ENCODE measurements at regions not wholly inside any gene's neighbourhood (a gene's known extent, or its start where the extent isn't known, plus 50 kb on each side); places are given as distances from the start of the nearest gene placed in this dataset.

DNA sequence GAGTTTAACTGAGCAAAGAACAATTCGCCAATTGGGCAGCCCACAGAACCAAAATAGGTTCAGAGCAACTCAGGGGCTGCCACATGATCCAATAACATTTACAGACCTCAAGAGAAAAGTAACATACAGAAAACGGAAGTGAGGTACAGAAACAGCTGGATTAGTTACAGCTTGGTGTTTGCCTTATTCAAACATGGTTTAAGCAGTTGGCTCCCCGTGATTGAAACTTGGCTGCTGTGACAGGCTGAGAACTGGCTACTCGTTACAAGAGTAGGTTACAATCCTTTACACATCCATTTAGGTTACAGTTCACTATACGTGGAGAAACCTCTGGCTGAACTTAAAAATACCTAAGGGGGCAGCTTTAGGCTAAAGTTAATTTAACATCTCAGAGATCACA lies 673.1 kb upstream of the PHF14 start:
- no peak for DNase-seq (ENCODE audit: low read depth, low spot score)
- POLR2A ChIA-PET: no interaction called here
- TF ChIP-seq, protein P1, sequence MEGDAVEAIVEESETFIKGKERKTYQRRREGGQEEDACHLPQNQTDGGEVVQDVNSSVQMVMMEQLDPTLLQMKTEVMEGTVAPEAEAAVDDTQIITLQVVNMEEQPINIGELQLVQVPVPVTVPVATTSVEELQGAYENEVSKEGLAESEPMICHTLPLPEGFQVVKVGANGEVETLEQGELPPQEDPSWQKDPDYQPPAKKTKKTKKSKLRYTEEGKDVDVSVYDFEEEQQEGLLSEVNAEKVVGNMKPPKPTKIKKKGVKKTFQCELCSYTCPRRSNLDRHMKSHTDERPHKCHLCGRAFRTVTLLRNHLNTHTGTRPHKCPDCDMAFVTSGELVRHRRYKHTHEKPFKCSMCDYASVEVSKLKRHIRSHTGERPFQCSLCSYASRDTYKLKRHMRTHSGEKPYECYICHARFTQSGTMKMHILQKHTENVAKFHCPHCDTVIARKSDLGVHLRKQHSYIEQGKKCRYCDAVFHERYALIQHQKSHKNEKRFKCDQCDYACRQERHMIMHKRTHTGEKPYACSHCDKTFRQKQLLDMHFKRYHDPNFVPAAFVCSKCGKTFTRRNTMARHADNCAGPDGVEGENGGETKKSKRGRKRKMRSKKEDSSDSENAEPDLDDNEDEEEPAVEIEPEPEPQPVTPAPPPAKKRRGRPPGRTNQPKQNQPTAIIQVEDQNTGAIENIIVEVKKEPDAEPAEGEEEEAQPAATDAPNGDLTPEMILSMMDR (IDR thresholded peaks at IDR 0.05; ENCODE audit: insufficient read depth, low read length, missing control alignments): no peak
- CTCF ChIA-PET: no interaction called here
- no peak overlapping the region for H3K4me3 ChIP-seq (ENCODE audit: low read depth, low read length)

DNA sequence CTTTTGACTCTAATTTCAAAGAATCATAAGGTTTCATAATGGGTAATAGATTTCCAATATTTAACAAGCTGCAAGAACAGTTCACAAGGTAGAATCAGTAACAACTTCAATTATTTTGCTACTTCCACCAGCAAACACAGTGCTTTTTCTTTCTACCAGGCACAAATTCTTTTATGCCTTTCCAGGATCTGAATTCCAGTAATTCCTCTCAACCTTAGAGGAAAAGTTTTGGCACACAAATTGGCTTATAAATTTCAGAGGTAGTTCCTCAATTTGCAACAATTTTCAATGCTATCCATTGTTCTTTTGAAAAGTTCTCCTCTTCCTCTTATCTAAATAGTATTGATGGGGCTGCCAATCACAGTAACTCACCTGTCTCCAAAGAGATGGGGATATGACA lies 665.4 kb upstream of the PHF14 start:
- POLR2A ChIA-PET: no interaction called here
- H3K4me3 ChIP-seq (ENCODE audit: low read depth, low read length): no peak overlapping the region
- CTCF ChIA-PET: no interaction called here
- TF ChIP-seq, protein P1 (IDR thresholded peaks at IDR 0.05; ENCODE audit: insufficient read depth, low read length, missing control alignments): no peak
- DNase-seq (ENCODE audit: low read depth, low spot score): no peak

DNA sequence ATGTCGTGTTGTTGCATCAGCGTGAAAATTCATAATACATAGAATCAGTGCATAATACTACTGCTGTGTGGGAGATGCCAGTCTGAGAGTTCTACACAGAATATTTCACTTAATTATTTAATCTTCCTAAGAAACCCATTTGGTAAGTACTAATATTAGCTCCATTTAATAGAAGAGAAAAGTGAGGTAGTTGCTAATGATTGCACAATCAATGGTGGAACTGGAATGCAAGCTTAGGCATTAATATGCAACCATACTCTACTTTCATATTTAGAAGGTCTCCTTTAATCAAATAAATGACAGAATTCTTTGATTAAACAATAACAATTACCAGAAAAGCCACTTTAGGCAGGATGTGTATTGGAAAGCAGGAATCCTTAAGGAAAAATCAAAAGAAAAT lies 660.7 kb upstream of the PHF14 start:
- DNase-seq (ENCODE audit: low read depth, low spot score): no peak
- TF ChIP-seq, protein P1 (IDR thresholded peaks at IDR 0.05; ENCODE audit: insufficient read depth, low read length, missing control alignments): no peak
- ChIA-PET POLR2A (no interaction called here), CTCF (no interaction called here)
- no peak overlapping the region for H3K4me3 ChIP-seq (ENCODE audit: low read depth, low read length)

DNA sequence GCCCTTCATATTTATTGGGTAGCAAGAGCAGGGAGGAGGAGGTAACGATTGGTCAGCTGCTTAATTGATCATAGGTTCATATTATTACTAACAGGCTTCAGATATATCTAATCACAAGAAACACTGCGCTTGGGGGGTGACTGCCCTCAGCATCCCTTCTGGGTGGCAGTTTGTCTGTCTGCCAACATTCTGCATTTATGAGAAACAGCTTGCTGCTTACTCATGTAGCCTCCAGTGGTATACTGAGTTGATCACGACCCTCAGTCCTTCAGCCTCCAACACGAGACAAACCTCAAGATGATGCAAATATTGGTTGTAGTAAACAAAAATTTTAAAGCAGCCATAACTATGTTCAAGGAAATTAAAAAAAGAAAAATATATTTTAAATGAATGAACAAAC lies 657.8 kb upstream of the PHF14 start:
- ChIA-PET POLR2A (no interaction called here), CTCF (no interaction called here)
- DNase-seq (ENCODE audit: low read depth, low spot score): no peak
- H3K4me3 ChIP-seq (ENCODE audit: low read depth, low read length): no peak overlapping the region
- TF ChIP-seq, protein P1 (IDR thresholded peaks at IDR 0.05; ENCODE audit: insufficient read depth, low read length, missing control alignments): no peak

DNA sequence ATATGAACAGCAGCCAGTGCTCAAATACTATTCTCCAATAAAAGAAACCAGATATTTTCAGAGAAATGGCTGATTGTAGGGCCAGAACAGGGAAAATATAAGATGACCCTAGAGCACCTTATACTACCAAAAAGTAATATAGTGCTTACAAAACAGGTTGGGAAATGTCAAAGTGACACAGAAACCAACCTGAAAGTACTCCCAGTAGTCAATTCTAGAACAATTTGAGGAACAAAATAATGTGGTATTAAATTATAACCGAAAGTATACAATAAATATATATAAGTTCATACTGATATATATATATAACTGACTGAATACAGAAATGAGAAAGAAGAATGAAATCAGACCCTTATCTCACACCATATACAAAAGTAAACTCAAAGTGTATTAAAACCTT lies 657.2 kb upstream of the PHF14 start:
- DNase-seq (ENCODE audit: low read depth, low spot score): no peak
- ChIA-PET CTCF (no interaction called here), POLR2A (no interaction called here)
- H3K4me3 ChIP-seq (ENCODE audit: low read depth, low read length): no peak overlapping the region
- TF ChIP-seq, protein P1 (IDR thresholded peaks at IDR 0.05; ENCODE audit: insufficient read depth, low read length, missing control alignments): no peak

DNA sequence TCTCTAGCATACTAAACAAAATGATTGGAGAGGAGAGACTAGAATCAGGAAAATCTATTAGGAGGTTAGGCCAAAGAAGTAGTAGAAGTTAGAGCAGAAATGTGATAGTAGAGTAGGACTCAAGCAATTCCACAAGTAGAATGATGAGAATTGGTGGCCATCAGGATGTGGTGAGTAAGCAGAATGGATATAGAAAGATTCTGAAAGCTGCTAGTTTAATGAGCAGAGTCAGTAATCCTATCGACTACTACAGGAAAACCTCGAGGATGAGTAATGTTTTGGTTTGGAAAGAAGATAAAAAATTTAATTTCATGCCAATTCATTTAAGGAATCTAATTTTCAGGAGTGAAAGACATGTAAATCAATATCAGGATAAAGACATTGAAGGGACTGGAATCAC lies 648.3 kb upstream of the PHF14 start:
- no peak for DNase-seq (ENCODE audit: low read depth, low spot score)
- CTCF ChIA-PET: no interaction called here
- POLR2A ChIA-PET: no interaction called here
- H3K4me3 ChIP-seq (ENCODE audit: low read depth, low read length): no peak overlapping the region
- TF ChIP-seq, protein P1 (IDR thresholded peaks at IDR 0.05; ENCODE audit: insufficient read depth, low read length, missing control alignments): no peak

Measured in AG04449 (cell line).